Gastrocnemius medialis (tissue), 4 donors: ENCODE measurements at regions not wholly inside any gene's neighbourhood (a gene's known extent, or its start where the extent isn't known, plus 50 kb on each side); places are given as distances from the start of the nearest gene placed in this dataset.

Experiments
- POLR2A ChIP-seq, 2 donors: fragments of 450-650 bp; IDR thresholded peaks; one replicate each; pipeline ENCODE4 v1.6.1; 2017; ENCODE audit warnings: antibody characterized with exemption in 2 of 2, mild to moderate bottlenecking in 2 of 2, moderate library complexity in 2 of 2
- TF ChIP-seq, protein P1 (sequence below), 5 experiments: fragments of 450-650 bp in 3 of 5; fragments of 200-600 bp in 2 of 5; sonication (generic) in 2 of 5; IDR thresholded peaks in 4 of 5; conservative IDR thresholded peaks in 1 of 5; 1 replicate in 4 of 5; 2 replicates in 1 of 5; pipeline ENCODE4 v1.5.1; 2016 to 2019; ENCODE audit warnings: antibody characterized with exemption in 5 of 5, mild to moderate bottlenecking in 3 of 5, moderate library complexity in 3 of 5

DNA sequence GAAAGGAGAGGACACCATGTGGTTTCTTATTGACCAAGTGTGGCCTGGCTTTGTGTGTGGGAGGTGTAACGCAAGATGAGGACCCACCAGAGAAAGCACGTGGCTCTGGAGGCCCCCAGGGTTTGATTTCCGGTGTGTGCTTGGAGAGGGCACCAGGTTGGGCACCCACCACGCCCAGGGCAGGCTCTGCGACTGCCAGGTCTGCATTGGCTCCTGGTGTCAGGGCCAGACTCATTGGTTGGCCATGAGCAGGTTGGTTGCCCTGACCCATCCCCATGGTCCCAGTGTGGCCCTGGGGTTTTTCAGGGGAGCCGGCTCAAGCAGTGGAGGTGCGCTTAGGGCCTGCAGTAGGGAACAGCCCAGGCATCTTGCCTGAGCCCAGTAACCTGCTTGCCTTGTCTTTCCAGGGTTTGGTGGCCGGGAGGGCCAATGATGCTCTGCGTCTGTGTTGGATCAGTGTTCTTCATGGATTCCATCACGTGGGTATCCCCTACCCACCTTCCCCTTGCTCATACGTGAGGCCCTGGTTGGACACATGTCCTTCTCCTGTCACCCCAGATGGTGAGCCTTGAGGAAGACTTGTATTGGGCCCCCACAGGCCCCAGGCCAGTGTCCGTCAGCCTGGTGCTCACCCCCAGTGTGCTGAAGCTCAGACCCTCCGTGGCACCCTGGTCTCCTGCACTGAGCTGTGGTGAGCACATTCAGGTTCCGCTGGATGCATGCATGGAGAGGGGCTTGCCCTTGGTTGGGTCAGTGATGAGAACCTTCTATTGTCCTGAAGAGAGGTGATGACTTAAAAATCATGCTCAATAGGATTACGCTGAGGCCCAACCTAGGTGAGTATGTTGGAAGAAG, 193.9 kb downstream of the UBE3A start:
- TF ChIP-seq POLR2A (IDR thresholded peaks at IDR 0.05), result no peak
- TF ChIP-seq, protein P1, sequence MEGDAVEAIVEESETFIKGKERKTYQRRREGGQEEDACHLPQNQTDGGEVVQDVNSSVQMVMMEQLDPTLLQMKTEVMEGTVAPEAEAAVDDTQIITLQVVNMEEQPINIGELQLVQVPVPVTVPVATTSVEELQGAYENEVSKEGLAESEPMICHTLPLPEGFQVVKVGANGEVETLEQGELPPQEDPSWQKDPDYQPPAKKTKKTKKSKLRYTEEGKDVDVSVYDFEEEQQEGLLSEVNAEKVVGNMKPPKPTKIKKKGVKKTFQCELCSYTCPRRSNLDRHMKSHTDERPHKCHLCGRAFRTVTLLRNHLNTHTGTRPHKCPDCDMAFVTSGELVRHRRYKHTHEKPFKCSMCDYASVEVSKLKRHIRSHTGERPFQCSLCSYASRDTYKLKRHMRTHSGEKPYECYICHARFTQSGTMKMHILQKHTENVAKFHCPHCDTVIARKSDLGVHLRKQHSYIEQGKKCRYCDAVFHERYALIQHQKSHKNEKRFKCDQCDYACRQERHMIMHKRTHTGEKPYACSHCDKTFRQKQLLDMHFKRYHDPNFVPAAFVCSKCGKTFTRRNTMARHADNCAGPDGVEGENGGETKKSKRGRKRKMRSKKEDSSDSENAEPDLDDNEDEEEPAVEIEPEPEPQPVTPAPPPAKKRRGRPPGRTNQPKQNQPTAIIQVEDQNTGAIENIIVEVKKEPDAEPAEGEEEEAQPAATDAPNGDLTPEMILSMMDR (IDR thresholded peaks at IDR 0.05 in 4 of 5, conservative IDR thresholded peaks at IDR 0.05 in 1 of 5), result no peak
